Uterus (tissue), 2 donors: ENCODE measurements at regions not wholly inside any gene's neighbourhood (a gene's known extent, or its start where the extent isn't known, plus 50 kb on each side); places are given as distances from the start of the nearest gene placed in this dataset.

Experiments used
- CTCF ChIP-seq, 4 experiments: fragments of 200-600 bp in 2 of 4; fragments of 450-650 bp in 2 of 4; sonication (generic) in 2 of 4; IDR thresholded peaks; one replicate each; pipeline ENCODE4 v1.5.1; 2016 to 2019; ENCODE audit warnings: antibody characterized with exemption in 4 of 4, mild to moderate bottlenecking in 2 of 4, moderate library complexity in 1 of 4
- POLR2A ChIP-seq, 2 donors: fragments of 450-650 bp; IDR thresholded peaks; one replicate each; pipeline ENCODE4 v1.6.1; 2016; ENCODE audit warnings: antibody characterized with exemption in 2 of 2, mild to moderate bottlenecking in 1 of 2, moderate library complexity in 1 of 2

- no peak for TF ChIP-seq POLR2A (IDR thresholded peaks at IDR 0.05)
- TF ChIP-seq CTCF (IDR thresholded peaks at IDR 0.05) = no peak
Observed at GRCh38 chr1:96991261-96991660, 269.7 kb downstream of the PTBP2 start.
